GM12864 (cell line): ENCODE measurements at regions not wholly inside any gene's neighbourhood (a gene's known extent, or its start where the extent isn't known, plus 50 kb on each side); places are given as distances from the start of the nearest gene placed in this dataset.

ENCODE experiments used
- DNase-seq: peaks from one replicate; pipeline ENCODE4 v3.0.0-alpha.2; 2011; ENCODE audit warnings: low read depth
- H3K4me3 ChIP-seq: 2 replicates; pipeline ENCODE4 v1.5.1; 2011; ENCODE audit warnings: mild to moderate bottlenecking, low read depth, low read length, control low read depth
- TF ChIP-seq, protein P1 (sequence below): IDR thresholded peaks from 2 replicates; pipeline ENCODE4 v1.5.1; 2011; ENCODE audit warnings: low read depth, mild to moderate bottlenecking, moderate library complexity, low read length, control low read depth, inconsistent platforms; ENCODE audit errors: missing control alignments

DNA sequence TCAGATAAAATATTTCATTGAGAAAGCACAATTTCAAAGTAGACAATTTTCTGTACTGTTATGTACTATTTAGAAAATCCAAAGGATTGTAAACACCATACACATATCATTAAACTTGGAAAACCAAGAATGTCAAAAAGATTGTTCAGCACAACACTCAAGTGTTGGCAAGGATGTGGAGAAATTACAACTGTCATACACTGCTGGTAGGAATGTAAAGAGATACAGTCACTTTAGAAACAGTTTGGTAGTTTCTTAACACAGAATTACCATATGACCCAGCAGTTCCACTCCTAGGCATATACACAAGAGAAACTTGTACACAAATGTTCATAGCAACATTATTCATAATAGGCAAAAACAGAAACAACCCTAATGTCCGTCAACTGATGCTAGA is 71.2 kb downstream of the OR2K2 start:
- H3K4me3 ChIP-seq, result no peak overlapping the region
- no peak for DNase-seq
- TF ChIP-seq, protein P1, sequence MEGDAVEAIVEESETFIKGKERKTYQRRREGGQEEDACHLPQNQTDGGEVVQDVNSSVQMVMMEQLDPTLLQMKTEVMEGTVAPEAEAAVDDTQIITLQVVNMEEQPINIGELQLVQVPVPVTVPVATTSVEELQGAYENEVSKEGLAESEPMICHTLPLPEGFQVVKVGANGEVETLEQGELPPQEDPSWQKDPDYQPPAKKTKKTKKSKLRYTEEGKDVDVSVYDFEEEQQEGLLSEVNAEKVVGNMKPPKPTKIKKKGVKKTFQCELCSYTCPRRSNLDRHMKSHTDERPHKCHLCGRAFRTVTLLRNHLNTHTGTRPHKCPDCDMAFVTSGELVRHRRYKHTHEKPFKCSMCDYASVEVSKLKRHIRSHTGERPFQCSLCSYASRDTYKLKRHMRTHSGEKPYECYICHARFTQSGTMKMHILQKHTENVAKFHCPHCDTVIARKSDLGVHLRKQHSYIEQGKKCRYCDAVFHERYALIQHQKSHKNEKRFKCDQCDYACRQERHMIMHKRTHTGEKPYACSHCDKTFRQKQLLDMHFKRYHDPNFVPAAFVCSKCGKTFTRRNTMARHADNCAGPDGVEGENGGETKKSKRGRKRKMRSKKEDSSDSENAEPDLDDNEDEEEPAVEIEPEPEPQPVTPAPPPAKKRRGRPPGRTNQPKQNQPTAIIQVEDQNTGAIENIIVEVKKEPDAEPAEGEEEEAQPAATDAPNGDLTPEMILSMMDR, result no peak

GRCh38 chr9:111258209-111258874 is 71.7 kb downstream of the OR2K2 start:
- TF ChIP-seq, protein P1, result no peak

DNA sequence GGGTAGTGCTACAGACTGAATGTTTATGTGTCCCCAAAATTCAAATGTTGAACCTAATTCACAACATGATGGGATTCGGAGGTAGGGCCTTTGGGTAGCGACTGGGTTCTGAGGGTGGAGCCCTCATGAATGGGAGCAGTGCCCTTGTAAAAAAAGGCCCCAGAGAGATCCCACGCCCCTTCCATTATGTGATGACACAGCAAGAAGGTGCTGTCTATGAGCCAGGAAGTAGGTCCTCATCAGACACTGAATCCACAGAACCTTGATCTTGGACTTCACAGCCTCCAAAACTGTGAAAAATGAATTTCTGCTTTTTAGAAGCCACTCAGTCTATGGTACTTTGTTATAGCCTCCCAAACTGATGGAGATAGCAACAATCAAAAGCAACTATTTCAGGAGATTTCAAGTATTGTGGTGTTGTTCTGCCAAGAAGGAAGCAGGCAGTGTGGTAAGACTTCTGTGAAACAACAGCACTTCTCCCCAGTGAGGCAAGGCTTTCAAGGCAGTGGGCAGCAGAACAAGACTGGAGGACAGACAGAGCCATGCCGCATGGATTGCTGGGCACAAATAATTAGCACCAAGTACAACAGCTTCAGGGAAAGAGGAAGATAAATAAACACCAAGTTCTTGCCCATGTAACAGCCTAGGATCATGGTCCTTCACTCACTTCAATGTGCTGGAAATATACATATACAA is 76.1 kb downstream of the OR2K2 start:
- no peak overlapping the region for H3K4me3 ChIP-seq
- DNase-seq, result no peak
- TF ChIP-seq, protein P1, result no peak

More at GRCh38 chr9:111258209-111258874, 71.7 kb downstream of the OR2K2 start:
- H3K4me3 ChIP-seq, result no peak overlapping the region
- no peak for DNase-seq

DNA sequence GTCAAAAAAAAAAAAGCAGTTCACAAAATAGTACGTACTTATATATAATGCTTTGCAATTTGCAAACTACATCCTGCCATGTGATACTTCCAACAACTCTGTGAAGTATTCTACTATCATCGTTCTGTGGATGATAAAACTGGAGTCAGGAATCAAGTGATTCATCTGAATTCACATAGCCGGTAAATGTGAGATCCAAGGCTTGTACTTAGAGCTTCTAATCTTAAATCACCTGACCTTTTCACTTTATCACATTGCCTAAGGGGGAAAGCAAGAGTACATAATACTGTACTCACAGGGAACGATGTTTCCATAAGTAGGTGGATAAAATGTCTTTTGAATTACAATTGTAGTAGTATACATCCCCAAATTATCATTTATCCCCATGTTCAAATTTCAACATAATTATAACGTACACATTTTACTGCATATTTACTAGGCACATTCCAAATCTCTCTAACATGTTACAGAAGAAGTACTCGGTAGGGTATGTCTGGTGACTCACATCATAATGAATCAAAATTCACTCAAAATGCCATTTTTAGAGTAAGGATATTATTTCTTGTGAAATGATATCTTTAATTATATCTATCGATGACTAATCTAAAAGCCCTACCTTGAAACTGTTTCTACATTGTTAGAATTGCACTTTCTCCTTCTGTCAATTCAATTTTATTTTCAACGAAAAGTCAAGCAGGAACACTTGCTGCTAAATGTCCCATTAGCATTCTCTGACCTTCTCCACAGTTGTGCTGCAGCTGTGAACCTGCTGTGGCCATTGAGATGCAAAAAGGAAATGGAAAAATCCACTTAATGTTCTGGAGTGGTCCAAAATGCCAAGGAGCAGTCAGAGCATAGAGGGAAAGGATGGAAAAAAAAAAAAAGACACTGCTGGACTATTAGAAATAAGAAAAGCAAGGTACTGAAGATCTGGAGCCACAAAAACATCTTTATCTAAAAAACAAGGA is 78.9 kb downstream of the OR2K2 start:
- DNase-seq, result no peak
- no peak overlapping the region for H3K4me3 ChIP-seq

GRCh38 chr9:111237447-111237846 is 92.6 kb downstream of the OR2K2 start:
- no peak overlapping the region for H3K4me3 ChIP-seq
- no peak for DNase-seq
- TF ChIP-seq, protein P1, result no peak

More for the DNA sequence above, 78.9 kb downstream of the OR2K2 start:
- TF ChIP-seq, protein P1, result no peak

GRCh38 chr9:111236332-111236731 is 93.7 kb downstream of the OR2K2 start:
- DNase-seq, result no peak
- TF ChIP-seq, protein P1, result no peak
- no peak overlapping the region for H3K4me3 ChIP-seq
